ENCODE measurements at regions not wholly inside any gene's neighbourhood (a gene's known extent, or its start where the extent isn't known, plus 50 kb on each side); places are given as distances from the start of the nearest gene placed in this dataset.

DNA sequence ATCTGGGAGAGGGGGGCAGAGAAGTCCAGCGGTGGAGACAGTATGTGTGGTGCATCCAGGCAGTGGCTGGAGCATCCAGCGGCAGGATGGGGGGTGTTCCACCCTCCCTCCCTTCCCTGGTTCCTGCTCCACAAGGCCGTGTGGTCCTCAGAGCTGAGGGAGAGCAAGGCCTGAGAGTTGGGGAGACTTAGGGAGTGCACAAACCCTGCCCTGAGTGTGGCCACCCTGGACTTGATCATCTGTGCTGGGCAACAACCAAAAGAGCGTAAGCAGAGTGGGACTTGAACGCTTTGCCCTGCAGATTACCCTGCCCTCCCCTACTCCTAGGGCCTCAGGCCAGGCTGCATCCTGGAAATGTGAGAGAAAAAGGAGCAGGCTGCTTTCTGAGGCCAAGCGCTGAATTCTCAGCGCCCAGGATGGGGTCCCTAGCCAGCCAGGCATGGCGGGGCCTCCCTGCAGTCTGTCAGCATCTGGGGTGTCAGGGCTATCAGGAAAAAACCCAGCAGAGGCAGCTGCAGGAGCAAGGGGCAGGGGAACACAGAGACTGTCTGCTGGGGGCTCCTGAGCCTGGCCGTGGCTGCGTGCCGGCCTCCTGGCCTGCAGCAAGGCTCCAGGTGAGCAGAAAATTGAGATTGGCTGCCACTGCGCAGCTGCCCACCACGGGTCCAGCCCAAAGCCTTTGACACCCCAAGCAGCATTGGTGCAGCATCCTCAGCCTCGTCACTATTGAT, 266.2 kb downstream of the NPHP4 start:
- H3K27ac ChIP-seq (ENCODE audit: low read depth in 1 of 2, low read length in 2 of 2) = no peak overlapping the region
- no peaks in the 10 kb centered on the region for H4K20me1 ChIP-seq (ENCODE audit: insufficient read depth, low read length)
- H3K9ac ChIP-seq (ENCODE audit: insufficient read depth, low read length, poor library complexity, severe bottlenecking) = no peak overlapping the region
- no peaks in the 10 kb centered on the region for H3K36me3 Mint-ChIP-seq
- H3K36me3 ChIP-seq (replicated peaks in 1 of 2; ENCODE audit: control insufficient read depth in 1 of 2, insufficient read depth in 2 of 2, low read length in 2 of 2) = no peaks in the 10 kb centered on the region
- WGBS (ENCODE audit: insufficient coverage) = 84% methylated on average over 11 of the region's 14 CpGs
- H3K4me3 Mint-ChIP-seq = no peak overlapping the region
- H2AFZ ChIP-seq (ENCODE audit: insufficient read depth, low read depth, low read length, poor library complexity, severe bottlenecking) = no peak overlapping the region
- H3K27ac Mint-ChIP-seq = no peak overlapping the region
- H3K9me3 Mint-ChIP-seq = peaks cover 0 to 2% (median 0%) of the 10 kb centered on the region in 7 donors
- H3K9me3 ChIP-seq (replicated peaks in 1 of 2; ENCODE audit: control insufficient read depth in 1 of 2, insufficient read depth in 1 of 2, low read length in 2 of 2) = no peaks in the 10 kb centered on the region
- H3K27me3 ChIP-seq (ENCODE audit: control insufficient read depth in 2 of 2, insufficient read depth in 2 of 2, low read length in 2 of 2) = no peaks in the 10 kb centered on the region
- intact Hi-C loops (cut with micrococcal nuclease) = no loop called here
- TF ChIP-seq, protein P1, sequence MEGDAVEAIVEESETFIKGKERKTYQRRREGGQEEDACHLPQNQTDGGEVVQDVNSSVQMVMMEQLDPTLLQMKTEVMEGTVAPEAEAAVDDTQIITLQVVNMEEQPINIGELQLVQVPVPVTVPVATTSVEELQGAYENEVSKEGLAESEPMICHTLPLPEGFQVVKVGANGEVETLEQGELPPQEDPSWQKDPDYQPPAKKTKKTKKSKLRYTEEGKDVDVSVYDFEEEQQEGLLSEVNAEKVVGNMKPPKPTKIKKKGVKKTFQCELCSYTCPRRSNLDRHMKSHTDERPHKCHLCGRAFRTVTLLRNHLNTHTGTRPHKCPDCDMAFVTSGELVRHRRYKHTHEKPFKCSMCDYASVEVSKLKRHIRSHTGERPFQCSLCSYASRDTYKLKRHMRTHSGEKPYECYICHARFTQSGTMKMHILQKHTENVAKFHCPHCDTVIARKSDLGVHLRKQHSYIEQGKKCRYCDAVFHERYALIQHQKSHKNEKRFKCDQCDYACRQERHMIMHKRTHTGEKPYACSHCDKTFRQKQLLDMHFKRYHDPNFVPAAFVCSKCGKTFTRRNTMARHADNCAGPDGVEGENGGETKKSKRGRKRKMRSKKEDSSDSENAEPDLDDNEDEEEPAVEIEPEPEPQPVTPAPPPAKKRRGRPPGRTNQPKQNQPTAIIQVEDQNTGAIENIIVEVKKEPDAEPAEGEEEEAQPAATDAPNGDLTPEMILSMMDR (IDR thresholded peaks at IDR 0.05) = no peak
- no peaks in the 10 kb centered on the region for H3K79me2 ChIP-seq (ENCODE audit: insufficient read depth, low read length)
- no peak for DNase-seq
- no peaks in the 10 kb centered on the region for H3K4me1 ChIP-seq (ENCODE audit: control insufficient read depth in 1 of 2, insufficient read depth in 2 of 2, low read length in 2 of 2)
- H3K4me2 ChIP-seq (replicated peaks; ENCODE audit: extremely low read depth, low read length, poor library complexity, severe bottlenecking) = no peak overlapping the region
- H3K4me1 Mint-ChIP-seq = no peaks in the 10 kb centered on the region
- peaks cover 3 to 8% (median 7%) of the 10 kb centered on the region in 3 donors for H3K27me3 Mint-ChIP-seq (ENCODE audit: low read depth in 3 of 3)
- H3K4me3 ChIP-seq (replicated peaks in 1 of 3; ENCODE audit: low read depth in 2 of 3, low read length in 3 of 3) = no peak overlapping the region

DNA sequence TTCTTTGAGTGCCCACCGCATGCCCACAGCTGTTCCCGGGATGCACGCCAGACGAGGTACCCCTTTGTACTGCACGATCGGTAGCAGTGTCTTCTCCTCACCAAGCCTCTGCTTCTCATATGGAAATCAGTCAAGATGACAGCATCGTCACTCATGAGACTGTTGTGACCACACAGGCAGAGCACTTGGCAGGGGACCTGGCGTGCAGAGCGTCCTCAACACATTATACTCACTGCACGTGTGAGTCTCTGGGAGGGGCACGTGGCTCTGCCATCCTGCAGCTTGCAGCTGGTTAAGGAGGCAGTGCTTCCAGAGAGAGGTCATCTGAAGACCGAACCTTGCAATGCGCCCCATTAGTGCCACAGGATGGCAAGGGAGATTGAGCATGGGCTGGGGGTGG, 266.8 kb downstream of the NPHP4 start:
- 93% methylated on average over 9 of the region's 13 CpGs for WGBS (ENCODE audit: insufficient coverage)
- Histone ChIP-seq H3K9ac (ENCODE audit: insufficient read depth, low read length, poor library complexity, severe bottlenecking) (no peak overlapping the region), H3K4me1 (ENCODE audit: control insufficient read depth in 1 of 2, insufficient read depth in 2 of 2, low read length in 2 of 2) (no peaks in the 10 kb centered on the region), H3K36me3 (replicated peaks in 1 of 2; ENCODE audit: control insufficient read depth in 1 of 2, insufficient read depth in 2 of 2, low read length in 2 of 2) (no peaks in the 10 kb centered on the region), H3K27me3 (ENCODE audit: control insufficient read depth in 2 of 2, insufficient read depth in 2 of 2, low read length in 2 of 2) (no peaks in the 10 kb centered on the region), H3K4me2 (replicated peaks; ENCODE audit: extremely low read depth, low read length, poor library complexity, severe bottlenecking) (no peak overlapping the region), H3K27ac (ENCODE audit: low read depth in 1 of 2, low read length in 2 of 2) (no peak overlapping the region), H2AFZ (ENCODE audit: insufficient read depth, low read depth, low read length, poor library complexity, severe bottlenecking) (no peak overlapping the region), H4K20me1 (ENCODE audit: insufficient read depth, low read length) (no peaks in the 10 kb centered on the region), H3K4me3 (replicated peaks in 1 of 3; ENCODE audit: low read depth in 2 of 3, low read length in 3 of 3) (no peak overlapping the region), H3K9me3 (replicated peaks in 1 of 2; ENCODE audit: control insufficient read depth in 1 of 2, insufficient read depth in 1 of 2, low read length in 2 of 2) (no peaks in the 10 kb centered on the region), H3K79me2 (ENCODE audit: insufficient read depth, low read length) (no peaks in the 10 kb centered on the region)
- DNase-seq = no peak
- Mint-ChIP-seq H3K36me3 (no peaks in the 10 kb centered on the region), H3K4me3 (no peak overlapping the region), H3K9me3 (peaks cover 0 to 2% (median 0%) of the 10 kb centered on the region in 7 donors), H3K4me1 (no peaks in the 10 kb centered on the region), H3K27me3 (ENCODE audit: low read depth in 3 of 3) (peaks cover 6 to 8% (median 7%) of the 10 kb centered on the region in 3 donors), H3K27ac (no peak overlapping the region)
- TF ChIP-seq, protein P1 (IDR thresholded peaks at IDR 0.05) = no peak
- intact Hi-C loops (cut with micrococcal nuclease) = no loop called here
